GM12864 (cell line): ENCODE measurements at regions not wholly inside any gene's neighbourhood (a gene's known extent, or its start where the extent isn't known, plus 50 kb on each side); places are given as distances from the start of the nearest gene placed in this dataset.

Experiments
- DNase-seq: peaks from one replicate; pipeline ENCODE4 v3.0.0-alpha.2; 2011; ENCODE audit warnings: low read depth
- H3K4me3 ChIP-seq: 2 replicates; pipeline ENCODE4 v1.5.1; 2011; ENCODE audit warnings: mild to moderate bottlenecking, low read depth, low read length, control low read depth
- CTCF ChIP-seq: IDR thresholded peaks from 2 replicates; pipeline ENCODE4 v1.5.1; 2011; ENCODE audit warnings: low read depth, mild to moderate bottlenecking, moderate library complexity, low read length, control low read depth, inconsistent platforms; ENCODE audit errors: missing control alignments

DNA sequence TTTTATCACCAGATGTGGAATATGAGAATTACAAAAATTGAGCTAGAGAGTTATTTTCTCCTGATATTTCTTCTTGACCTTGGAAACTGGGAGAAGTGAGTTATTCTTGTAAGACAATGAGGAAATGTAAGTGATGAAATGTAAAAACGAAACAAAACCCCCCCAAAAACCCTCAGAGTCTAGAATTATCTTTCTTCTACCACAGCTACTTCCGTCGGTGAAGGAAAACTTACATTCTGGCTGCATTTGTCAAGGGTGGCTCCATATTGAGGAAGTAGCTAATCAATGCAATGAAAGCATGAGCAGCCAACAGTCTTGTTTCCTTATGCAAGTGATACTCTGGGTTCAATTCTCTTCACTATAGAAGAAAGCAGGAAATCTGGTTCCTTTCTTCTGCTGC is 661.7 kb upstream of the CITED2 start:
- DNase-seq: no peak
- no peak for TF ChIP-seq CTCF
- H3K4me3 ChIP-seq: no peak overlapping the region

GRCh38 chr6:140032189-140032588 is 657.7 kb upstream of the CITED2 start:
- no peak for DNase-seq
- H3K4me3 ChIP-seq: no peak overlapping the region
- TF ChIP-seq CTCF: no peak

GRCh38 chr6:140029551-140029950 is 655.1 kb upstream of the CITED2 start:
- DNase-seq: no peak
- TF ChIP-seq CTCF: no peak
- H3K4me3 ChIP-seq: no peak overlapping the region

DNA sequence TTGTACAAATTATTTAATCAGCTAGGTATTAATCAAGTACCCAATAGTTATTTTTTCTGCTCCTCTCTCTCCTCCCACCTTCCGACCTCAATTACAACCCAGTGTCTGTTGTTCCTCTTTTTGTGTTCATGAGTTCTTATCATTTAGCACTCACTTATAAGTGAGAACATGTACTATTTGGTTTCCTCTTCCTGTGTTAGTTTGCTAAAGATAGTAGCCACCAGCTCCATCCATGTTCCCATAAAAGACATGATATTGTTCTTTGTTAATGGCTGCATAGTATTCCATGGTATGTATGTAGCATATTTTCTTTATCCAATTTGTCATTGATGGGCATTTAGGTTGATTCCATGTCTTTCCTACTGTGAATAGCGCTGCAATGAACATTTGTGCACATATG is 652.8 kb upstream of the CITED2 start:
- TF ChIP-seq CTCF: no peak
- no peak for DNase-seq
- no peak overlapping the region for H3K4me3 ChIP-seq

DNA sequence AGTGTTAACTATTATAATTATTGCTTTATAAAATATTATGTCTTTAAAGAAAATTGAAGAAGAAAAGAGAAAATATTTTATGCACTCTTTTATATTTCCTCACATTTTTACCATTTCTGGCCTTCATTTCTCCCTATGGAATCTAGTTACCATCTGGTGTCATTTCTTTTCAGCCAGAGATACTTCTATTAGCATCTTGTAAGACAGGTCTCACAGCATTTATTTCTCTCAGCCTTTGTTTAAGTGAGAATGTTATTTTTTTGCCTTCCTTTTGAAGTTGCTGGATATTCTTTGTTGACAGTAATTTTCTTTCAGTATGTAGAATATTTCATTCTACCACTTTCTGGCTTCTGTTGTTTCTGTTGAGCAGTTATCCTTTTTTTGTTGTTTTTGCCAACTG is 652.1 kb upstream of the CITED2 start:
- no peak overlapping the region for H3K4me3 ChIP-seq
- TF ChIP-seq CTCF: no peak
- no peak for DNase-seq

GRCh38 chr6:140025171-140025570 is 650.7 kb upstream of the CITED2 start:
- H3K4me3 ChIP-seq: no peak overlapping the region
- DNase-seq: no peak
- no peak for TF ChIP-seq CTCF

GRCh38 chr6:140020207-140020791 is 645.9 kb upstream of the CITED2 start:
- no peak for TF ChIP-seq CTCF
- DNase-seq: no peak

More at GRCh38 chr6:140020207-140020791, 645.9 kb upstream of the CITED2 start:
- H3K4me3 ChIP-seq: no peak overlapping the region
